Thyroid gland (tissue), 4 donors: ENCODE measurements at regions not wholly inside any gene's neighbourhood (a gene's known extent, or its start where the extent isn't known, plus 50 kb on each side); places are given as distances from the start of the nearest gene placed in this dataset.

ENCODE experiments used
- DNase-seq, 2 donors: peaks; one replicate each; pipeline ENCODE4 v3.0.0-alpha.2; 2019
- H3K27ac ChIP-seq, 3 donors: fragments of 200-600 bp; sonication (generic); 1 replicate in 2 of 3; 2 replicates in 1 of 3; pipeline ENCODE4 v1.5.1; 2016 to 2019; ENCODE audit warnings: mild to moderate bottlenecking in 1 of 3, moderate library complexity in 1 of 3
- H3K27me3 ChIP-seq: fragments of 200-600 bp; sonication (generic); one replicate; pipeline ENCODE4 v1.5.1; 2019
- H3K36me3 ChIP-seq, 2 donors: fragments of 200-600 bp; sonication (generic); one replicate each; pipeline ENCODE4 v1.5.1; 2016 to 2019
- H3K4me1 ChIP-seq, 2 donors: fragments of 200-600 bp; sonication (generic); one replicate each; pipeline ENCODE4 v1.5.1; 2017 to 2019
- H3K4me3 ChIP-seq, 3 donors: fragments of 200-600 bp; sonication (generic); replicated peaks in 1 of 3; 1 replicate in 2 of 3; 2 replicates in 1 of 3; pipeline ENCODE4 v1.5.1; 2016; ENCODE audit warnings: mild to moderate bottlenecking in 1 of 3
- H3K9me3 ChIP-seq: fragments of 200-600 bp; sonication (generic); one replicate; pipeline ENCODE4 v1.5.1; 2017
- POLR2A ChIP-seq, 2 donors: fragments of 450-650 bp; IDR thresholded peaks; one replicate each; pipeline ENCODE4 v1.6.1; 2017; ENCODE audit warnings: antibody characterized with exemption in 2 of 2, mild to moderate bottlenecking in 2 of 2, moderate library complexity in 1 of 2
- WGBS, 2 donors: methylation state at CpG; one replicate each; pipeline ENCODE4 v1.1.5; 2017; 5-methylcytosine and 5-hydroxymethylcytosine counted together
- intact Hi-C: fragments of 100-400 bp; cut with DNase I; formaldehyde crosslinking; loops from one replicate; pipeline ENCODE4 v1.15.1; 2023
- TF ChIP-seq, protein P1 (sequence below), 6 experiments: fragments of 200-600 bp in 3 of 6; fragments of 450-650 bp in 3 of 6; sonication (generic) in 3 of 6; IDR thresholded peaks; one replicate each; pipeline ENCODE4 v1.5.1; 2016 to 2019; ENCODE audit warnings: antibody characterized with exemption in 6 of 6, mild to moderate bottlenecking in 2 of 6, inconsistent platforms in 1 of 6, moderate library complexity in 1 of 6

DNA sequence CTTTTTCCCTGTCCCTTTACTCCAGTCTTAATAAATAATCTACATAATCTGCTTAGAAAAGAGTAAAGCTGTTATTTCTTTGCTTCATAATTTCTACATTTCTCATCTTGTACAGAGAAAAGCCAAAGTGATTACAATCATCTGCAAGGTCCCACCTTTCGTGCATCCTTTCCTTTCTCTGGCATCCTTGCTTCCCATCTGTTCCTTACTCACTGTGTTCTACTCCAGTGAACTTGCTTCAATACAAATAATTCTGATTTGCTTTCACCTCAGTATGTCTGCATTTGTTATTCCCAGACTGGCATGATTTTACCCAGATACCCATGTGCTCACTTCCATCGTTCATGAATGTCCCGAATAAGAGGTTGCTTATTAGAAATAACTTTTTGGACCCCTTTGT, 99.4 kb upstream of the DSEL start:
- no peak overlapping the region for H3K27ac ChIP-seq
- H3K4me1 ChIP-seq = no peaks in the 10 kb centered on the region
- intact Hi-C loops = no loop called here
- WGBS, 2 donors = 89 to 96% methylated on average over 3 of the region's 3 CpGs
- no peak overlapping the region for H3K4me3 ChIP-seq
- DNase-seq = no peak
- H3K27me3 ChIP-seq = no peaks in the 10 kb centered on the region
- no peak for TF ChIP-seq POLR2A (IDR thresholded peaks at IDR 0.05)
- TF ChIP-seq, protein P1, sequence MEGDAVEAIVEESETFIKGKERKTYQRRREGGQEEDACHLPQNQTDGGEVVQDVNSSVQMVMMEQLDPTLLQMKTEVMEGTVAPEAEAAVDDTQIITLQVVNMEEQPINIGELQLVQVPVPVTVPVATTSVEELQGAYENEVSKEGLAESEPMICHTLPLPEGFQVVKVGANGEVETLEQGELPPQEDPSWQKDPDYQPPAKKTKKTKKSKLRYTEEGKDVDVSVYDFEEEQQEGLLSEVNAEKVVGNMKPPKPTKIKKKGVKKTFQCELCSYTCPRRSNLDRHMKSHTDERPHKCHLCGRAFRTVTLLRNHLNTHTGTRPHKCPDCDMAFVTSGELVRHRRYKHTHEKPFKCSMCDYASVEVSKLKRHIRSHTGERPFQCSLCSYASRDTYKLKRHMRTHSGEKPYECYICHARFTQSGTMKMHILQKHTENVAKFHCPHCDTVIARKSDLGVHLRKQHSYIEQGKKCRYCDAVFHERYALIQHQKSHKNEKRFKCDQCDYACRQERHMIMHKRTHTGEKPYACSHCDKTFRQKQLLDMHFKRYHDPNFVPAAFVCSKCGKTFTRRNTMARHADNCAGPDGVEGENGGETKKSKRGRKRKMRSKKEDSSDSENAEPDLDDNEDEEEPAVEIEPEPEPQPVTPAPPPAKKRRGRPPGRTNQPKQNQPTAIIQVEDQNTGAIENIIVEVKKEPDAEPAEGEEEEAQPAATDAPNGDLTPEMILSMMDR (IDR thresholded peaks at IDR 0.05) = no peak
- no peaks in the 10 kb centered on the region for H3K9me3 ChIP-seq
- no peaks in the 10 kb centered on the region for H3K36me3 ChIP-seq

DNA sequence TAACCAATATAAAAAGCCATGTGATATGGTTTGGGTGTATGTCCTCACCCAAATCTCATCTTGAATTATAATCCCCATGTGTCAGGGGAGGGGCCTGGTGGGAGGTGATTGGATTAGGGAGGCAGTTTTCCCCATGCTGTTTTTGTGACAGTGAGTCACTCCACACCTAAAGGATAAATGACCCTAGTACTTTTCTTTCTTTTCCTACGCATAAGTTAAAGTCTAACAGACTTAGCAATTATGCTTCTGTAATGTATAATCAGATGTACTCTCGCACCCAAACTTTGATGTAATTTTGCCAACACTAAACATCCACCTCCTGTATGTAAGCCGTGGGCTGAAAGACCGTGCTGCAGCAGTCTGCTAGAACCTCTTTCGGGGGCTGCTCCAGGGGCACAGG, 97.2 kb upstream of the DSEL start:
- intact Hi-C loops = no loop called here
- Histone ChIP-seq H3K4me3 (no peak overlapping the region), H3K27me3 (no peaks in the 10 kb centered on the region), H3K36me3 (no peaks in the 10 kb centered on the region), H3K4me1 (no peaks in the 10 kb centered on the region), H3K27ac (no peak overlapping the region), H3K9me3 (no peaks in the 10 kb centered on the region)
- DNase-seq = no peak
- WGBS, 2 donors = 94% methylated on average over 5 of the region's 5 CpGs
- TF ChIP-seq, protein P1 (IDR thresholded peaks at IDR 0.05) = no peak
- TF ChIP-seq POLR2A (IDR thresholded peaks at IDR 0.05) = no peak

- TF ChIP-seq, protein P1 (IDR thresholded peaks at IDR 0.05) = no peak
- TF ChIP-seq POLR2A (IDR thresholded peaks at IDR 0.05) = no peak
- intact Hi-C loops = no loop called here
- Histone ChIP-seq H3K36me3 (no peaks in the 10 kb centered on the region), H3K27me3 (no peaks in the 10 kb centered on the region), H3K27ac (no peak overlapping the region), H3K4me1 (no peaks in the 10 kb centered on the region), H3K4me3 (no peak overlapping the region), H3K9me3 (no peaks in the 10 kb centered on the region)
- DNase-seq = no peak
- 90% methylated on average over 1 of the region's 1 CpG for WGBS, 2 donors
These were observed 95.8 kb upstream of the DSEL start for GRCh38 chr18:67612281-67612680.

- H3K4me1 ChIP-seq = no peaks in the 10 kb centered on the region
- no peaks in the 10 kb centered on the region for H3K36me3 ChIP-seq
- no peak overlapping the region for H3K27ac ChIP-seq
- TF ChIP-seq POLR2A (IDR thresholded peaks at IDR 0.05) = no peak
- TF ChIP-seq, protein P1 (IDR thresholded peaks at IDR 0.05) = no peak
- H3K27me3 ChIP-seq = no peaks in the 10 kb centered on the region
- no peaks in the 10 kb centered on the region for H3K9me3 ChIP-seq
- 82 to 87% methylated on average over 1 of the region's 1 CpG for WGBS, 2 donors
- no peak for DNase-seq
- intact Hi-C loops = no loop called here
- no peak overlapping the region for H3K4me3 ChIP-seq
These were observed 92.2 kb upstream of the DSEL start for GRCh38 chr18:67608615-67609273.

DNA sequence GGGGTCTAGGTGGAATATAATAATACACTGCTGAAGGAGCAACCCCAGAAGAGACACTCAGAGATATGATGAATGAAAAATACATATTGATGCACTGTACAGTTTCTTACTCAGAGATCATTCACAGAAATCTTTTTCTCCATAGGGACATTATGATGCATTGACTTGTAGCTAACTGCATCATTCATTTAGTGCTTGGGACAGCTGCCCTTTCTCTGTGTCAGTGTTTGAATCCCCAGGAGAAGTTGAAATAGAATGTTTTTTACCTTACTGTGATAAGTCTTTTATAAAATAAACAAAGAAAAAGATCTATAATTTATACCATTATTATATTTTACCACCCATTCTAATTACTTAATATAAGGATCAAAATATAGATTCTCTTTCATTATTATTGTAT, 91.7 kb upstream of the DSEL start:
- Histone ChIP-seq H3K27ac (no peak overlapping the region), H3K4me1 (no peaks in the 10 kb centered on the region), H3K9me3 (no peaks in the 10 kb centered on the region), H3K36me3 (no peaks in the 10 kb centered on the region), H3K4me3 (no peak overlapping the region), H3K27me3 (no peaks in the 10 kb centered on the region)
- DNase-seq = no peak
- TF ChIP-seq, protein P1 (IDR thresholded peaks at IDR 0.05) = no peak
- no peak for TF ChIP-seq POLR2A (IDR thresholded peaks at IDR 0.05)
- intact Hi-C loops = no loop called here
